Lower leg skin (tissue), 3 donors: ENCODE measurements at regions not wholly inside any gene's neighbourhood (a gene's known extent, or its start where the extent isn't known, plus 50 kb on each side); places are given as distances from the start of the nearest gene placed in this dataset.

Experiments
- CTCF ChIP-seq, 3 donors: fragments of 450-650 bp; IDR thresholded peaks; one replicate each; pipeline ENCODE4 v1.5.1; 2016; ENCODE audit warnings: antibody characterized with exemption in 3 of 3, mild to moderate bottlenecking in 3 of 3, moderate library complexity in 2 of 3
- POLR2A ChIP-seq, 2 donors: fragments of 450-650 bp; IDR thresholded peaks; one replicate each; pipeline ENCODE4 v1.6.1; 2016 to 2017; ENCODE audit warnings: antibody characterized with exemption in 2 of 2, mild to moderate bottlenecking in 1 of 2, moderate library complexity in 1 of 2

DNA sequence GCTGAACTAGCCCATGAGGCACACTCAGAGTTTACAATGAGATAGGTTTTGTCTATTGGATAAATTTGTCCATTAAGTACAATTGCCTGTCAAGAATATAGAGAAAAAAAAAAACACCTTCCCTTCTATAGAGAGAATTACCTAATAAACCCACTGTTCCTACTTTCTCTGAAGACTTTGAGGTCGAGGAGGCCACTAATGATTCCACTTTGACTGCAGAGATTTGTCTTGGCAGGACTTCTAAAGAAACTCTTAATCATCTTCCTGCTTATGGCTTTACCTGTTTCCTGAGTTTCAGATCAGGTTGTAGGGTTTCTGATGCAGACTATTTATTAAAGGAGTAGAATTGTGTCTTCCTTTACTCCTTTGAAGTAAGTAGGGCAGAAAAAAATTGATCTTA lies 342.4 kb upstream of the KCNMB2 start:
- TF ChIP-seq CTCF (IDR thresholded peaks at IDR 0.05) (no peak), POLR2A (IDR thresholded peaks at IDR 0.05) (no peak)
